HG03095 (cell line): ENCODE measurements at regions not wholly inside any gene's neighbourhood (a gene's known extent, or its start where the extent isn't known, plus 50 kb on each side); places are given as distances from the start of the nearest gene placed in this dataset.
"Not testable (repeated sequence)": the region's sequence is repeated elsewhere in the genome, so short reads cannot be mapped to it uniquely, and the experiment has no call there.

Experiments used
- ATAC-seq: cut with Tn5 transposase; IDR thresholded peaks from one replicate; pipeline ENCODE4 v1.9.1; 2021; ENCODE audit warnings: moderate library complexity; ENCODE audit not compliant: unreplicated experiment

DNA sequence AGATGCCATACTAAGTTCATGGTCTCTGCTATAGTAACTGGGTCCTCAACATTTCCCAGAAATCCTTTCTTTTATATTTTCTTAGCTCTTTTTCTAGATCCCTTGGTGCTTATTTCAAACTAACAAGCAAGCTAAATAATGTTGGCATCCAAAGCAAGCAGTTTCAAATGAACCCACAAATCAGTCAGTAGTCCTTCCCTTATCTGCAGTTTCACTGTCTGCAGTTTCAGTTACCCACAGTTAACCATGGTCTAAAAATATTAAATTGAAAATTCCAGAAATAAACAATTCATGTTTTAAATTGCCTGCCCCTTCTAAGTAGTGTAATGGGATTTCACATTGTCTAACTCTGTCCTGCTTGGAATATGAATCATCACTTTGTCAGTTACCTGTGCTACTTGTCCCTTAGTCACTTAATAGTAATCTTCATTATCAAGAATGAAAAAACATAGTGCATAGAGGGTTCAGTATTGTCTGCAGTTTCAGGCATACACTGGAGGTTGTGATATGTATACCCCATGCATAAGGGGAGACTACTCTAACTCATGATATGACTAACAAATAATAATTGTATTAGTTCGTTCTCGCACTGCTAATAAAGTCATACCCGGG is 633.7 kb downstream of the MECOM start:
- no peak for ATAC-seq

DNA sequence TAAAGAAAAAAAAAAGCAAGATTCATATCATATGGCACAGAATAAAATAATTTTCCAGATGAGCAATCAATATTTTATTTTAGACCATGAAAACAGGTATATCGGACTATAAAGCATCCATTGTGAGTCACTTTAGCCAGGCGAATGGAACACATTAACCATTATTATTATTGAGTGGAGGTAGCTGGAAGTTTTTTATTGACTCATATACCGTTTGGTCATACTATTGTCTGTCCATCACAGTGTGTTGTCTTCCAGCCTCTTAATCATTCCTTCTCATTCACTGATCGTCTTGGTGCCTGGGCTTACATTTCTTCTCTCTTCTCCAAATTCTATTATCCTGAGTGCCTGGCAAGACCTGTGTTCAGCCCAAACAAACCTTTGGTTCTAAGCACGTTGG is 634.8 kb downstream of the MECOM start:
- no peak for ATAC-seq

DNA sequence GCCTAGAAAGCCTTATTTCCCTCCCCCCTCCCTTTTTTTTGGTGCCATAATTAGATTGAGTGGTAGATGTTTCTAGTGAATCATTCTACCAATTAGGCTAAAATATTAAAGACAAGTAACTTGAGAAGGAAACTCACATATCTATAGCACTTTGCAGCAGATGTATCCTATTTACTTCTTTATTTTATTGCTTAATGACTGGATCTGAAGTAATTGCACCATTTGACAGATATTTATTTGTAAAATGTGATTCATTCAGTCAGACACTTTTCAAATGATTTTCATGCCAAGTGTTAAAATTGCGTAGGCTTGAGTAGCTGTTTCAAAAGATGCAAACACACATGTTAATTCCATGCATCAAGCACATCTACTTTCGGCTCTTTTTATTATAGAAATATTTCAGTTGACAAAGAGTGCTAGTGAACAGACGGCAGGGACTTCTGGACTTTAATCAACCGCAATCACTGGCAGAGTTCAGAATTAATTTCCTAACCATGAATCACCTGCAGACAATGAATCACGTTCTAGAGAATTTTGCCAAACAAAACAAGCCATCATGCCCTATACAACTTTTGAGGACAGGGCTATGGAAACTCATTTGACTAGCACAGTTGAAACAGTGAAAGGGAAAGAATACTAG is 636.8 kb downstream of the MECOM start:
- no peak for ATAC-seq

DNA sequence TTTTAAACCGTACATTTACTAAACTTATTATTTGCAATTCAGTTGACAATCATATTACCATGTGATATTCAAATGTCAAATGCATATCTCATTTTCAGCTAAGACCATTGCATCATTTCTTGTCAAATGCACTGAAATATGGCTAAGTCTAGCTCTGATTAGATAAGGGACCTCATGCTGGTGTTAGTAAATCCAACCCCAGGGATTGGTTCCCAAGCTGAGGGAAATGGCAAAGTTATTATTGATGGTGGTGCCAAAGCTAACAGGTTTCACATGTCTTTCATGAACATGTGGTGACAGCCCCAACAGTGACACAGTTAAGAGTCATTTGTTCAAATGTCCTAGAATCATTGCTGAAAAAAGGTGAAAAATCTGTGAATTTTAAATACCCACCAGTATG is 641.1 kb downstream of the MECOM start:
- ATAC-seq: no peak

DNA sequence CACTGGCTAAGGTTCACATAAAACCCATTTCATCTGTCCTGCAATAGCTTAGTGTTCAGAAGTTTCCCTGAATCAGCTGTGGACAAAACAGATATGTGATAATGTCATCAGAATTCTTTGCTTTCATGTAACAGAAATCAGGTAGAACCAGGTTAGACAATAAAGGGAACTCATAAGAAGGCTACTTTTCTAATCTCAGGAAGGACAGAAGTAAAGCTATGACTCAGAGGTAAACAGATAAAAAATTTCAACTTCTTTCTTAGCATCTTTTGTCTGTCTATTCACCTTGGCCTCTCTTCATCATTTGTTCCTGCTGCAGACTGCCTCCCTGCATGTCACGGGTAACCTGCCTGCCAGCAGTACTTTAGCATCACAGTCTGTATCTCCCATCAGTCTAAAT is 643.1 kb downstream of the MECOM start:
- ATAC-seq: no peak

DNA sequence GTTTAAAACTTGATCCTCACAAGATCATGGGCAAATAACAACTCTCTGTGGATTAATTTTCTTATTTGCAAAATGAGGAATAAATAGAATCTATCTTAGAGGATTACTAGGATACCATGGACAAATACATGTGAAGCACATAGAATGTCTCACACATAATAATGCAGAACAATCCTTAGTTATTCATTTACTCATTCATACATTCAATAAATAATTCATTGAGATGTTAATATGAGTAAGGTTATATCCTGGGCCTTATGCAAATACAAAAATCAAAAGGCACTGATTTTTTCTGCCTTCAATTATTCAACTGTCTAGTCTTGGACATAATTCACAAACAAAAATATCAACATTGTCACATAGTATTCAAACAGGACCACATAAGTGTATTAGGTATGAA is 654.1 kb downstream of the MECOM start:
- no peak for ATAC-seq

DNA sequence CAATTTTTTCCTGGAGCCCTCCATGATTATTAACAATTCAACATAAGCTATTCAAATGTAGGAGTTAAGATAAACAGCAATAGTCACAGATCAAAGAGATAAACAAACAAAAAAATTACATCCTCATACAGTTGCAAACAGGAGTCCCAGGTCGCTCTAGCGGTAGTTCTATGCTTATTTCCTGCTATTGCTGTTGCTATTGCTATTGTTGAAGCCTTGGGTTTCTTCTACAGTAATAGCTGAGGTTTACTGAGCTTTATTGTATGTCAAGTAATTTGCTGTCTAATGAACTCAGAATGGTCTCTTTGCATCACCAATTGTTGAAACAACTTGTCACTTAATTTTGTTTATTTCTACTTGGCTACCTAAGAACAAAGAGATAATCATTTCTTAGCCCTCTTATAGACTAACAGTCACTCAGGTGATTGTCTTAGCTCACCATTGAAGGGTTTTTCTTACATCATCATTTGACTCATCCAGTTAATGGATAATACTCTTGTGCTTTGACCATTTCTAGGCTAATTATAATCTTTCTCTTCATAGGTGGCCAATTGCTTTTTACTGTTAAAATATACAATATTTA is 654.6 kb downstream of the MECOM start:
- no peak for ATAC-seq

DNA sequence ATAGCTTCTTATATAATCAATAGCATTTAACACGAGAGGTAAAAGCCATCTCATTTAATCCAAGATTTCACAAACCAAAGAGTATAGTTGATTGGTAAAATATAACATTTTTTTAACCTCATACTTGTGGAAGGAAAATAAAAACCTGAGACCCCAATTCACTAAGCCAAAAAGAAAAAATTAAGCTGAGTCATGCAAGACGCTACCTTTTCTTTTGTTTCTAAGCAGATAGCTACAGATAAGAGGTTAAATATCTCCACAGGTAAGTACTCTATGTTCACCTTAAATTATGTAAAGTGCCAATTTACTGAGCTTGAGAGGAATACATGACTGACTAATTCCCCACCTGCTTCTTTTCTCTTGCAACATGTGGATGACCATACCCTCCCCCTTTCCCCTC is 656.4 kb downstream of the MECOM start:
- no peak for ATAC-seq

DNA sequence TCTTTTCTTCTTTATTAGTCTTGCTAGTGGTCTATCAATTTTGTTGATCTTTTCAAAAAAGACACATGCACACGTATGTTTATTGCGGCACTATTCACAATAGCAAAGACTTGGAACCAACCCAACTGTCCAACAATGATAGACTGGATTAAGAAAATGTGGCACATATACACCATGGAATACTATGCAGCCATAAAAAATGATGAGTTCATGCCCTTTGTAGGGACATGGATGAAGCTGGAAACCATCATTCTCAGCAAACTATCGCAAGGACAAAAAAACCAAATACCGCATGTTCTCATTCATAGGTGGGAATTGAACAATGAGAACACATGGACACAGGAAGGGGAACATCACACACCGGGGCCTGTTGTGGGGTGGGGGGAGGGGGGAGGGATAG is 657.1 kb downstream of the MECOM start:
- not testable (repeated sequence) for ATAC-seq

DNA sequence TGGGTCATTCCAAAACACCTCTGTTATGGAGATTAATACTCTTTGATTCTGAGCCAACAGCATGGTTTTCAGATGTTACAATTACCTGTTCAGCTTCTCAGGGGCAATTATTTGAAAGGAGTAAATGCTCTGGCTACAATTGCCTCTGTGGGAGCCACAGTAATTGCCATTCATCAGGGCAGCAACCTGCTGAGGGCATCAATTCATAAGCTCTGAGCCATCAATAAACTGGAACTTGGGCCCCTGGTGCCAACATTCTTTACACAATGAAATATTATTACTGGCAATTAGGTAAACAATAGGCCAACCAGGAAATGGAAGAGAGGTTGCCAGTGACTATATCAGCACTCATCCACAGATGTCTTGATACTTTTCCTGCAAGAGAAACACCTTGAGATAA is 660.8 kb downstream of the MECOM start:
- ATAC-seq: no peak

DNA sequence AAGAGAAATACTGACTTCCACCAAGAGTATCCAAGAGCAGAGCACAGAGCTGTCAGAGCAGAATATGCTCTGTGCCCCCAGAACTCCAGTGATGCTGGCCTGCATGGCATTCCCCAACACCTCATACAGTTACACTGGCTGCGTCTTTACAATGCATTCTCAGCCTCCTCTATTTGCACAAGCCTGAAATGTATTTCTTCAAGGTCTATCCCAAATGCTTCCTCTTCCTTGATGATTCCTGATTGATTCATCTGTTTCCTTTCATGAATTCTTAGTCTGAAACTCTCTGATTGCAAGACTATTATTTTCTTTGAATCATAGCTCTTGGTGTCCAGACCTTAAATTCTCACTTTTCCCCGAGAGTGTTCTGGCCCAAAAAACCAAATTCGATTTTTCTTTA is 664.7 kb downstream of the MECOM start:
- ATAC-seq: no peak

DNA sequence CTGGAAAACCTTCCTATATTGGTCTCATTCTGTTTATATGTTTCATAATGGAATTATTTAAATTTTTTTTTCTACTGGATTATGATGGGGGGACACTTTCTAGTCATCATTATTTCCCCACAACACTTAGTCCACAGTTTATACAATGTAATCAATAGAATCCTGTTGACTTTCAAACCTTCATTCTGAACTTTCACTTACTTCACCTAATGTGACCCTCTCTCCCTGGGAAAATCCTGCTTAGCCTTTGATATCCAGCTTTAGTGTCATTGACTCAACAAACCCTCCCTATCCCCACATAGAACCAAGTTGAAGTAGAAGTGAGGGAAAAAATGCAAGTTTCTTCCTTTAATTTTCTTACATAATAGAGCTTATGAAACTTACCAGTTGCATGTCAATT is 666.0 kb downstream of the MECOM start:
- no peak for ATAC-seq

DNA sequence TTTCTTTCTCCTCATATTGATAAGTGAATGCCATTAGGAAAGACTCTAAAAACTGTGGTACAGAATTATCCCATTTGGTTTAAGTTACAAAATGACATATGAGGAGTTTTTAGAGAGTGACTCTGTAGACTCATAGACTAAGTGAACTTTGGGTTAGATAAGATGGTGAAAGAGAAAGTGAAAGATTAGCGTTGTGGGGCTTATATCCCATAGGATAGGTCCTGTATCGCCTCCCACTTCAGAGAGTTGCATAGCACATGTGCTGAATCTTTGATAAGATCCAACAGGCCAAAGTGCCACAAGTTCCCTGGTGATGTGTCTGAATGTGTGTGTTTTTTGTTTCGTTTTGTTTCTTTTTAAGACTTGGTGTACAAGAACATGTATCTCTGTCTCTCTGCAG is 666.9 kb downstream of the MECOM start:
- no peak for ATAC-seq

DNA sequence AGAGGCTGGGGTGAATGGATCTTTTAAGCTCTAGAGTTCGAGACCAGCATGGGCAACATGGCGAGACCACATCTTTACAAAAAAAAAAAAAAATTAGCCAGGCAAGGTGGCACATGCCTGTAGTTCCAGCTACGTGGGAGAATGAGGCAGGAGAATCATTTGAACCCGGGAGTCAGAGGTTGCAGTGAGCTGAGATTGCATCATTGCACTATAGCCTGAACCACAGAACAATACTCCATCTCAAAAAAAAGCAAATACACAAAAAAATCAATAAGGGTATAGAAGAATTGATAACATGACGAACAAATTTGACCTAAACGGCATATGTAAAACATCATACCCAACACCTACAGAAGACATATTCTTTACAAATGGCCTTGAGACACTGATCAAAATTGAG is 668.4 kb downstream of the MECOM start:
- no peak for ATAC-seq

DNA sequence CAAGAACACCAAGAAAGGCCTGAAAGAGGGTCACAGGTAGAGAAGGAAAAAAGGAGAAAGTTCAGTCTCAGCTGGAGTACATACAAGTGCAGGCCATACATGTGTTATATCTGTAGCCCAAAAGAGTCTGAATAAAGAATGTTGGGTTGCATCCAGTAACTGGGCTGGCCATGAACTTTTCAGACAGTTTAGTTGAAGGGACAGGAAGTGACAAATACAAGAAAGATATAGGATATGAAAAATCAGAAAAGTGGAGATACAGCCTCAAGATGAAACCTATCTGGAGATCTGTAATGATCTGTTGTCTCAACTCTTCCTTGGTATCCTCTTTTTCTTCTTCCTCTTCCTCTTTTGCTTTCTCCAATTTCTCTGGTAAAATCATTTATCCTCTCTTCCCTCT is 671.7 kb downstream of the MECOM start:
- no peak for ATAC-seq

DNA sequence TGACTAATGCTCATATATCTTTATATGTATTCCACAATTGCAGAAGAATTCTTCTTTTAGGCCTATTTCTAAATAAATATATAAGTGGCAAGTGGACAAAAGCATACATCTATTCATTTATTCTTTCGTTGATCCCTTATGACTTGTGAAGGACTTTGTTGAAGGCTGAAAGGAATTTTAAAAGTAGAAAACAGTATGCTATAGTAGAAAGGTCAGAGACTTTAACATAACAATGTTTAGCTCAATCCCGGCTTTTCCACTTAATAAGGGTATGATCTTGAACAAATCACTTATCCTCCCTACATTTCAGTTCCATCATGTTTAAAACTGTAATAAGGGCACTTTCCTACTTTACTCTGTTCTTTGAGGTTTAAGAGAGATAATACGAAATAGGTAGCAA is 672.9 kb downstream of the MECOM start:
- no peak for ATAC-seq

DNA sequence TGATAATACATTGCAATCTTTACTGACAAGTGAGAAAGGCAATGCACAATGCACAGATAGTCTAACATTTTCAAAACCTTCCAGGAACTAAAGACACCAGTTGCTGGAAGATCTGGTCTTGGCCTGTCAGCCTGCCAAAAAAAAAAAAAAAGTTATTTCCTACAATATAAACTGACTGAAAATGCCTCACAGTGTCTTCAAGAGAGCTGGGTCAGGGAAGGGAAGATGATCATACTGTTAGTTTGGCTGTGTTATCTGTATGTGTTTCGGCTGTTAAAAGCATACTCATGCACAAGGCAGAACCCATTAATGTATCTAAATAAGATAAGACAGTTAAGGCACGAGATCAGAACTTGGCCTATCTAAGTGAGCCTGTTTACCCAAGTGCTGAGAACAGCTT is 673.4 kb downstream of the MECOM start:
- no peak for ATAC-seq

DNA sequence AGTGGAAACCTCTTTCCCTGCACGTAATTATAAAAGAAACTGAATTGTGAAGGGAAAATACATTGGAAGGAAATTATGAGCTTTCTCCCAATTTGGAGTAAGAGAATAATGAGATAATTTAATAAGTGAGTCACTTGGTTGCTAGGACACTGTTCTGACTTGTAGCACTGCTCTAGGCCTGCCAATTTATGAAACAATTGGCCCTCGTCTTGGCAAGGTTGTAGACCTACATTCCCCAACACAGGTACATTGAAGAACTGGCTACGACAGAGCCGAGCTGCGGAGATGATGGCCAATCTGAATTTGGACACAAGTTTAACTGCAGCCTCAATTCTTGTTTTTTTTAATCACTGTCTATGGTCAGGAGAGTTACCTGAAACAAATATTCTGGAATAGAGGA is 674.1 kb downstream of the MECOM start:
- ATAC-seq: no peak

DNA sequence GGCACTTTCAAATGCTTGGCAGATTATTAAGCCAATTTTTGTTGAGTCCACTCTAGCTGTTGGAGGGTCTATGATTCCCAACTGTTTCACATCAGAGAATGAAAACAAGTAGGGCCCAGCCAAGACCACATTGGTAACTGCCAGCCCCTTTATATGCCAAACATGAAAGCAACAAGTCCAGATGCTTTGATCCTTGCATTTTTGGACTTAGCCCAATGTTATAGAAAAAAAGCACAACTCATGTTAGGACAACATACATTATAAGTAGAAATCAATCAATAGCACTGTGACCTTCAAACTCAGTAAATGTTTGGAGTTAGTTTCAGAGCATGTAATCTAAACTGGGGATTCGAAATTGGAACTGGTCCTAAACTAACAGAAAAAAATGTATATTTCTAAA is 674.7 kb downstream of the MECOM start:
- ATAC-seq: no peak

DNA sequence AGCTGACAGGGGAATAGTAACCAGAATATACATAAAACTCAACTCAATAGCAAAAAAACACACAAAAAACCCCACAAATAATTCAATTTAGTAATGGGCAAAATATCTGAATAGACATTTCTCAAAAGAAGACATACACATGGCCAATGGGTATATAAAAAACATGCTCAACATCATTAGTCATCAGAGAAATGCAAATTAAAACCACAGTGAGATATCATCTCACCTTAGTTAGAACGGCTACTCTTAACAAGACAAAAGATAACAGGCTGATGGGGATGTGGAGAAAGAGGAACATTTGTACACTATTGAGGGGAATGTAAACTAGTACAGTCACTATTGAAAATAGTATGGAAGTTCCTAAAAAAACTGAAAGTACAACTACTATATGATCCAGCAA is 678.6 kb downstream of the MECOM start:
- ATAC-seq: no peak

DNA sequence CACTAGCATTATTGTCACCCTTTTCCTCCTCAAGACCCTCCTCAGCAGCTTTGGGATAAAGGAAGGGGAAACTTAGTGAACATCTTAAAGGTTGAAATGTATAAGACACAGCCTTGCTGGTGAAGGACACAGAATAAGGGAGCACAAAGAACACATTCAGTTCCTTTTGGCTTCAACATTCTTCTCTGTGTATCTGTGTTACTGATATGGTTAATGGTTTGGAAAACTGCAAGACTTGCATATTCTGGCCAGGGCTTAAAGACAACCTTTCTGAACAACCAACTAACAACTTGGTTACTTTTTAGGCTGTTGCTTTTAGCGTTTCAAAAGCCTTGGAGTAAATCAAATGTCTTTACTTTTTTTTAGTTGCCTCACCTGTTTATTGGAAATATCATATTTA is 680.5 kb downstream of the MECOM start:
- no peak for ATAC-seq

DNA sequence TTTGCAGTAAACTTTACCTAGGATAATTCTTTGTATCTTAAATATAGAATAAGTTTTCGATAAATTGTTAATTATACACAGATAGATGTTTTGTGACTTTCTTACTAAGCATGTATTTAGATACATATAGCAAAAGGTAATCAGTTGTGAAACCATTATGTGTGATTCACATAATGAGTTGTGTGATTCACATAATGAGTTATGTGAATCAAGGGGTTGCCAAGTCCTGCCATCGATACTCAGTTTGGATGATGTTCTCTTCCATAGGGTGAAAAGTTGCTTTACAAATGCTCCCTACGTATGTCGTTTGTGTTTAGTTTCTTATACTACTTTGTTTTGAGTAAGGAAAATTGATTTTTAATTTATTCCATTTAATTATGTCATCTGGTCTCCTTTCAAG is 682.1 kb downstream of the MECOM start:
- no peak for ATAC-seq
